Mesothelial cell of epicardium (in vitro differentiated cells): ENCODE measurements at regions not wholly inside any gene's neighbourhood (a gene's known extent, or its start where the extent isn't known, plus 50 kb on each side); places are given as distances from the start of the nearest gene placed in this dataset.

ENCODE experiments used
- DNase-seq, 2 experiments: peaks; one replicate each; pipeline ENCODE4 v3.0.0; 2021; ENCODE audit warnings: low spot score in 2 of 2; ENCODE audit not compliant: unreplicated experiment in 2 of 2
- H3K27ac Mint-ChIP-seq: 2 replicates; pipeline ENCODE4 v1.8.0; 2021; ENCODE audit warnings: mixed read lengths
- H3K27me3 Mint-ChIP-seq: 2 replicates; pipeline ENCODE4 v1.8.0; 2021; ENCODE audit warnings: low read depth, mixed read lengths
- H3K36me3 Mint-ChIP-seq: 2 replicates; pipeline ENCODE4 v1.8.0; 2021; ENCODE audit warnings: mixed read lengths
- H3K4me1 Mint-ChIP-seq: 2 replicates; pipeline ENCODE4 v1.8.0; 2021; ENCODE audit warnings: mixed read lengths
- H3K4me3 Mint-ChIP-seq: 2 replicates; pipeline ENCODE4 v1.8.0; 2021; ENCODE audit warnings: mild to moderate bottlenecking, moderate library complexity, mixed read lengths
- H3K9me3 Mint-ChIP-seq: 2 replicates; pipeline ENCODE4 v1.8.0; 2021; ENCODE audit warnings: mixed read lengths
- TF ChIP-seq, protein P1 (sequence below): fragments of 200-600 bp; sonication (generic); IDR thresholded peaks from one replicate; pipeline ENCODE4 v1.5.0; 2021; ENCODE audit warnings: antibody characterized with exemption; ENCODE audit not compliant: unreplicated experiment

- DNase-seq = no peak
- TF ChIP-seq, protein P1, sequence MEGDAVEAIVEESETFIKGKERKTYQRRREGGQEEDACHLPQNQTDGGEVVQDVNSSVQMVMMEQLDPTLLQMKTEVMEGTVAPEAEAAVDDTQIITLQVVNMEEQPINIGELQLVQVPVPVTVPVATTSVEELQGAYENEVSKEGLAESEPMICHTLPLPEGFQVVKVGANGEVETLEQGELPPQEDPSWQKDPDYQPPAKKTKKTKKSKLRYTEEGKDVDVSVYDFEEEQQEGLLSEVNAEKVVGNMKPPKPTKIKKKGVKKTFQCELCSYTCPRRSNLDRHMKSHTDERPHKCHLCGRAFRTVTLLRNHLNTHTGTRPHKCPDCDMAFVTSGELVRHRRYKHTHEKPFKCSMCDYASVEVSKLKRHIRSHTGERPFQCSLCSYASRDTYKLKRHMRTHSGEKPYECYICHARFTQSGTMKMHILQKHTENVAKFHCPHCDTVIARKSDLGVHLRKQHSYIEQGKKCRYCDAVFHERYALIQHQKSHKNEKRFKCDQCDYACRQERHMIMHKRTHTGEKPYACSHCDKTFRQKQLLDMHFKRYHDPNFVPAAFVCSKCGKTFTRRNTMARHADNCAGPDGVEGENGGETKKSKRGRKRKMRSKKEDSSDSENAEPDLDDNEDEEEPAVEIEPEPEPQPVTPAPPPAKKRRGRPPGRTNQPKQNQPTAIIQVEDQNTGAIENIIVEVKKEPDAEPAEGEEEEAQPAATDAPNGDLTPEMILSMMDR = no peak
- Mint-ChIP-seq H3K4me3 (no peak overlapping the region), H3K36me3 (no peaks in the 10 kb centered on the region), H3K4me1 (peaks cover 14% of the 10 kb centered on the region), H3K27me3 (no peaks in the 10 kb centered on the region), H3K27ac (no peak overlapping the region), H3K9me3 (peaks cover 3% of the 10 kb centered on the region)
Measured at GRCh38 chr1:209080170-209080781, 503.2 kb upstream of the CAMK1G start.

DNA sequence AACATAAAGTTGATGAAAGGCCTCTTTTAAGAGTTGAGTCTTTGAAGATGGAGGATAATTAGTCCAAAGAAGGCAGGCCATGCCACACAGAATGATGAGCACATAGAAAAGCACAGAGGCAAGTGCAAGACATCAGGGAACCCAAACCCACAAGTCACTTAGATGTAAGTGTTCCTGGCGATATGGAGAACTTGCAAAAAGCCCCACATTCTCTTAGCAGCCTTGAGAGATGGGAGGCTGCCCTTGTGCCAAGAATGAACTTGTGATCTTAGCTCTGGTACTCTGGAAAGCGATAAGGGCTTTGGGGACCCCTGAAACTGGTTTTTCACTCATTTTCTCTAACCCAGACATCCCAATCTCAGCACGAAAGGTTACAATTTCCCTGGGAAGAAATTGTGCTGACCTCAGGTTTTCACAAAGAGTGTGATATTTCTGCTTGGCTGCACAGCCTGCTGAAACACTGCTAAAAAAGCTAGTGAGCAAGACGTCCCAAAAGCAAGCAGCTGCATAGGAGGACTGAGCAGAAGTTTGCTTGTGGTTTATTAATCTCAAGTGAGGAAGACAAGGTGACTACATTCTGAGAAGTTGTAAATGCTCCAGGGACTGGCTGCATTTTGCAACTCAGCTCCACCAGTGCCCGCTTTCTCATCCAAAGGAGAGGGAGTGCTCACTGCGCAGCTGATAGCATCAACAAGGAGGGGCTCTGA lies 496.9 kb upstream of the CAMK1G start:
- H3K27ac Mint-ChIP-seq = no peak overlapping the region
- TF ChIP-seq, protein P1 = no peak
- no peaks in the 10 kb centered on the region for H3K27me3 Mint-ChIP-seq
- H3K4me1 Mint-ChIP-seq = peaks cover under 1% of the 10 kb centered on the region
- H3K4me3 Mint-ChIP-seq = no peak overlapping the region
- no peak for DNase-seq
- peaks cover 3% of the 10 kb centered on the region for H3K36me3 Mint-ChIP-seq
- peaks cover 16% of the 10 kb centered on the region for H3K9me3 Mint-ChIP-seq

- Mint-ChIP-seq H3K4me1 (peaks cover 10% of the 10 kb centered on the region), H3K4me3 (no peak overlapping the region), H3K36me3 (peaks cover 3% of the 10 kb centered on the region), H3K9me3 (peaks cover 10% of the 10 kb centered on the region), H3K27me3 (peaks cover 2% of the 10 kb centered on the region), H3K27ac (no peak overlapping the region)
- TF ChIP-seq, protein P1 = no peak
- no peak for DNase-seq
Measured at GRCh38 chr1:209094384-209094783, 489.1 kb upstream of the CAMK1G start.

DNA sequence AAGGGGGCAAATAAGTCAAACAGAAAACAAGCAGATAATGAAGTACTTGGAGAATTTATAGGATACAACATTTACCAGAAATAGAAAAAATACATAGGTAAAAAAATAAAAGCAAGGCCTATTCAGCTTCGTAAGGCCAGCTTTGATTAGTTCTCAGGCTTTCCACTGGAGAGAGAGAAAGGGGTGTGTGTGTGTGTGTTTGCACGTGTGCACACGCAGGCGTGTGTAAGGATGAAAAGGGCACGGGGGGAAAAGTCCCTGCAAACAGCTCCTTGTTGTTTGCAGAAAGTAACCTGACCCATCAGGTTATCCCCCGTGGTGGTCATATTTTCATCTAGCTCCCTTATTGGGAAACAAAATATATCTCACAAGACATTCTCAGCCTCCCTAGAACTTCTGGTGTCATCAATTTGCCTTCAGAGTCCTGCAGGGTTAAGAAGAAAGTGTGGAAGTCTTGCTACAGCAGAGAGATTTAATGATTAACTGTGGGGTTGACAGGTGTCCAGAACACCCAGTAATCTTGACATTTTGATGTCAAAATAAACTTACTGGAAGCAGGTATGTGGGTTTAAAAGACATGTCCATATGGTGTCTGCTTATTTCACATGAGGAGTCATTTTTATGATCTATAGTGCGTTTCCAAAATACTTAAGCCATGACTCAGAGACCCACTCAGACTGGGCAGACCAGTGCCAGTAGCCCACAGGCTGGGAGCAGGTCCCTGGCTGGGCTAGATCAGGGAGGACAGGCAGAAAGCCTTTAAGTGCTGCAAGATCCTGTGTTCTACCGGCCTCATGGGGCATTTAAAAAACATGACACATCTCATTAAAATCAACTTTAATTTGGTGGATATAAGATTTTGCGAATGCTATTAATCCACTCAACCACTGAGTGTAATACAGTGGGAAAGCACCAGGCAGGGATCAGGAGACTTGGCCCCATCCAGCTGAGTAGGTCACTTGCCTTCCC lies 487.6 kb upstream of the CAMK1G start:
- Mint-ChIP-seq H3K4me1 (peaks cover 10% of the 10 kb centered on the region), H3K9me3 (peaks cover 5% of the 10 kb centered on the region), H3K36me3 (no peaks in the 10 kb centered on the region), H3K4me3 (no peak overlapping the region), H3K27ac (no peak overlapping the region), H3K27me3 (peaks cover 7% of the 10 kb centered on the region)
- no peak for DNase-seq
- TF ChIP-seq, protein P1 = no peak

- Mint-ChIP-seq H3K4me3 (no peak overlapping the region), H3K27me3 (peaks cover 33% of the 10 kb centered on the region), H3K27ac (no peak overlapping the region), H3K36me3 (no peaks in the 10 kb centered on the region), H3K9me3 (no peaks in the 10 kb centered on the region), H3K4me1 (peaks cover 15% of the 10 kb centered on the region)
- DNase-seq = no peak
- TF ChIP-seq, protein P1 = no peak
Measured at GRCh38 chr1:209100460-209100859, 483.1 kb upstream of the CAMK1G start.
